ENCODE measurements at regions not wholly inside any gene's neighbourhood (a gene's known extent, or its start where the extent isn't known, plus 50 kb on each side); places are given as distances from the start of the nearest gene placed in this dataset.

- no peak overlapping the region for H3K4me3 ChIP-seq
- ChIA-PET POLR2A (interaction anchor here (0.6 kb wide), 1 partner anchor 98 kb away, joined by 4 read pairs; the partner anchor contains the start of gene BTG1), CTCF (interaction anchor here (1.0 to 1.2 kb wide), 2 partner anchors 9 to 11 kb away, joined by 3 to 5 read pairs; no protein-coding TSS in a partner anchor)
- no peaks in the 10 kb centered on the region for H3K4me1 ChIP-seq
- H3K4me2 ChIP-seq, result no peak overlapping the region
- no peak overlapping the region for H3K27ac ChIP-seq
- no peaks in the 10 kb centered on the region for H3K9me3 ChIP-seq
- ATAC-seq (no peak), FAIRE-seq (no peak), DNase-seq (ENCODE audit: low read depth in 1 of 2, low spot score in 1 of 2) (no peak)
- TF ChIP-seq, protein P1, sequence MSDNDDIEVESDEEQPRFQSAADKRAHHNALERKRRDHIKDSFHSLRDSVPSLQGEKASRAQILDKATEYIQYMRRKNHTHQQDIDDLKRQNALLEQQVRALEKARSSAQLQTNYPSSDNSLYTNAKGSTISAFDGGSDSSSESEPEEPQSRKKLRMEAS (IDR thresholded peaks at IDR 0.05), result no peak
- TF ChIP-seq NFE2L2 (conservative IDR thresholded peaks at IDR 0.05; ENCODE audit: low read length), result no peak
- no peak for TF ChIP-seq EHMT2 (IDR thresholded peaks at IDR 0.05; ENCODE audit: low read depth)
- TF ChIP-seq, protein P2, sequence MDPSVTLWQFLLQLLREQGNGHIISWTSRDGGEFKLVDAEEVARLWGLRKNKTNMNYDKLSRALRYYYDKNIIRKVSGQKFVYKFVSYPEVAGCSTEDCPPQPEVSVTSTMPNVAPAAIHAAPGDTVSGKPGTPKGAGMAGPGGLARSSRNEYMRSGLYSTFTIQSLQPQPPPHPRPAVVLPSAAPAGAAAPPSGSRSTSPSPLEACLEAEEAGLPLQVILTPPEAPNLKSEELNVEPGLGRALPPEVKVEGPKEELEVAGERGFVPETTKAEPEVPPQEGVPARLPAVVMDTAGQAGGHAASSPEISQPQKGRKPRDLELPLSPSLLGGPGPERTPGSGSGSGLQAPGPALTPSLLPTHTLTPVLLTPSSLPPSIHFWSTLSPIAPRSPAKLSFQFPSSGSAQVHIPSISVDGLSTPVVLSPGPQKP (IDR thresholded peaks at IDR 0.05; ENCODE audit: low read depth, low read length), result no peak
- TF ChIP-seq CHD4 (IDR thresholded peaks at IDR 0.05; ENCODE audit: borderline replicate concordance), result no peak
- TF ChIP-seq FOSB (CRISPR knock-in tag; IDR thresholded peaks at IDR 0.05), result no peak
- TF ChIP-seq, protein P3, sequence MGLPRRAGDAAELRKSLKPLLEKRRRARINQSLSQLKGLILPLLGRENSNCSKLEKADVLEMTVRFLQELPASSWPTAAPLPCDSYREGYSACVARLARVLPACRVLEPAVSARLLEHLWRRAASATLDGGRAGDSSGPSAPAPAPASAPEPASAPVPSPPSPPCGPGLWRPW (IDR thresholded peaks at IDR 0.05), result no peak
- TF ChIP-seq MAFK (IDR thresholded peaks at IDR 0.05; ENCODE audit: partially characterized antibody), result no peak
- no peak for TF ChIP-seq ZFP36 (IDR thresholded peaks at IDR 0.05; ENCODE audit: borderline replicate concordance, partially characterized antibody)
- TF ChIP-seq RAD21 (conservative IDR thresholded peaks at IDR 0.05 in 1 of 2, IDR thresholded peaks at IDR 0.05 in 1 of 2), result no peak
- no peak for TF ChIP-seq BCL3 (IDR thresholded peaks at IDR 0.05)
- TF ChIP-seq CHD2 (IDR thresholded peaks at IDR 0.05; ENCODE audit: low read length, partially characterized antibody), result no peak
- no peak for TF ChIP-seq ZC3H11A (IDR thresholded peaks at IDR 0.05)
- WGBS (ENCODE audit: missing lambda C conversion rate), result 93% methylated on average over 3 of the region's 3 CpGs
Measured at GRCh38 chr12:92242907-92243306, 97.3 kb upstream of the BTG1 start.

- POLR2A ChIA-PET, result no interaction called here
- DNase-seq (ENCODE audit: low read depth in 1 of 2, low spot score in 1 of 2) (no peak), ATAC-seq (no peak), FAIRE-seq (no peak)
- Histone ChIP-seq H3K4me1 (no peaks in the 10 kb centered on the region), H3K9me3 (no peaks in the 10 kb centered on the region), H3K4me3 (no peak overlapping the region), H3K27ac (no peak overlapping the region), H3K4me2 (no peak overlapping the region)
- 77% methylated on average over 6 of the region's 6 CpGs for WGBS (ENCODE audit: missing lambda C conversion rate)
- CTCF ChIA-PET, result no interaction called here
- TF ChIP-seq HOXB13 (CRISPR knock-in tag; IDR thresholded peaks at IDR 0.05; ENCODE audit: low read depth), result no peak
- TF ChIP-seq RAD21 (conservative IDR thresholded peaks at IDR 0.05 in 1 of 2, IDR thresholded peaks at IDR 0.05 in 1 of 2), result no peak
- no peak for TF ChIP-seq HOXA7 (CRISPR knock-in tag; IDR thresholded peaks at IDR 0.05)
- TF ChIP-seq, protein P3 (IDR thresholded peaks at IDR 0.05), result no peak
- no peak for TF ChIP-seq JUN (IDR thresholded peaks at IDR 0.05)
- TF ChIP-seq TFCP2L1 (CRISPR knock-in tag; IDR thresholded peaks at IDR 0.05), result no peak
- no peak for TF ChIP-seq NPAS2 (CRISPR knock-in tag; IDR thresholded peaks at IDR 0.05; ENCODE audit: borderline replicate concordance)
Measured at GRCh38 chr12:92237762-92238523, 92.3 kb upstream of the BTG1 start.

DNA sequence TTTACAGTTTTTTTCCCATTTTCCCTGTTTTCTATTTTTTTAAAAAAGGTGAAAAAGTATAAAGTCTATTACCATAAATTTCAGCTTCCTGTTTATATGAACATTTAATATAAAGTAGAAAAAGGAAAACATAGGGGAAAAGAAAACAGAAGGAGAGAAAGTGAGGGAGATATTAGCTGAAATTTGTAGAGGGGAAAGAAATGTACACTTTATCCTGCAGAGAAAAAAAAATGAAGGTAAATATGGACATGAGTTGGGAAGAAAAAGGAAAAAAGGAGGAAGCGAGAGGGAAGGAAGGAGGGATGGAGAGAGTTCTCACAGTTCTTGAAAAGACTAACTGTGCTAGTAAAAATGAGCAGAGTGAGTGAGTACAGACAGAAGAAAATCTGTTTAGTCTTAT lies 91.6 kb upstream of the BTG1 start:
- ATAC-seq (no peak), FAIRE-seq (no peak), DNase-seq (ENCODE audit: low read depth in 1 of 2, low spot score in 1 of 2) (no peak)
- Histone ChIP-seq H3K4me1 (no peaks in the 10 kb centered on the region), H3K4me2 (no peak overlapping the region), H3K27ac (no peak overlapping the region), H3K4me3 (no peak overlapping the region), H3K9me3 (no peaks in the 10 kb centered on the region)
- WGBS (ENCODE audit: missing lambda C conversion rate), result 90% methylated on average over 1 of the region's 1 CpG
- ChIA-PET POLR2A (no interaction called here), CTCF (no interaction called here)
- TF ChIP-seq NPAS2 (CRISPR knock-in tag; IDR thresholded peaks at IDR 0.05; ENCODE audit: borderline replicate concordance) (no peak), KDM1A (IDR thresholded peaks at IDR 0.05; ENCODE audit: low read depth) (no peak), CHD2 (IDR thresholded peaks at IDR 0.05; ENCODE audit: low read length, partially characterized antibody) (no peak), JUNB (IDR thresholded peaks at IDR 0.05) (no peak), MAFK (IDR thresholded peaks at IDR 0.05; ENCODE audit: partially characterized antibody) (no peak), FOXS1 (CRISPR knock-in tag; IDR thresholded peaks at IDR 0.05) (no peak), POLR2A (IDR thresholded peaks at IDR 0.05; ENCODE audit: low read length) (no peak), RFX5 (IDR thresholded peaks at IDR 0.05) (no peak), RNF2 (IDR thresholded peaks at IDR 0.05; ENCODE audit: borderline replicate concordance, low read depth) (no peak), ZNF302 (CRISPR knock-in tag; IDR thresholded peaks at IDR 0.05) (no peak), HOXA7 (CRISPR knock-in tag; IDR thresholded peaks at IDR 0.05) (no peak), PBX3 (IDR thresholded peaks at IDR 0.05) (no peak), EHF (CRISPR knock-in tag; IDR thresholded peaks at IDR 0.05) (no peak), ZC3H11A (IDR thresholded peaks at IDR 0.05) (no peak)

Measured in A549 (cell line).